ENCODE measurements at regions not wholly inside any gene's neighbourhood (a gene's known extent, or its start where the extent isn't known, plus 50 kb on each side); places are given as distances from the start of the nearest gene placed in this dataset.
"Not testable (repeated sequence)": the region's sequence is repeated elsewhere in the genome, so short reads cannot be mapped to it uniquely, and the experiment has no call there.

DNA sequence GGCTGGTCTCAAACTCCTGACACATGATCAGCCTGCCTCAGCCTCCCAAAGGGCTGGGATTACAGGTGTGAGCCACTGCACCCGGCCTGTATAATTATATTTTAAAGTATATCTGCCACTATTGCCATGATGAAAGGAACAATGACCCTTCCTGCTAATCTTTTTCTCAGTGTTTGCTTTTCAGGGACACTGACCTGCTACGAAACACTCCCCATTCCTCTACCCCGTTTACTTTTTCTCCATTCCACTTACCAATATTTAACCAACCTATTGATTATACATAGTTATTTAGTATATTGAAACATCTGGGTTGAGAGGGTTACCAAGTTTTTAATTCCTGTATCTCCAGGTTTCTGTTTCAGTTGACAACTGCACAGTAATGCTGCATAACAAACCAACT is 331.9 kb upstream of the NDST3 start:
- no peak overlapping the region for H3K4me3 ChIP-seq (ENCODE audit: low read length)
- H3K4me1 Mint-ChIP-seq, result peaks cover 10% of the 10 kb centered on the region
- H3K36me3 Mint-ChIP-seq (ENCODE audit: low read depth), result no peaks in the 10 kb centered on the region
- no peaks in the 10 kb centered on the region for H3K4me1 ChIP-seq (ENCODE audit: control insufficient read depth, insufficient read depth, low read length)
- 95% methylated on average over 3 of the region's 3 CpGs; no CpG with 5 or more reads in 1 of the 2 experiments for WGBS, 2 experiments (ENCODE audit: insufficient coverage in 1 of 2, insufficient read length in 1 of 2)
- DNase-seq, result no peak
- H3K9ac ChIP-seq (ENCODE audit: extremely low read depth, low read length, poor library complexity, severe bottlenecking), result no peak overlapping the region
- TF ChIP-seq, protein P1, sequence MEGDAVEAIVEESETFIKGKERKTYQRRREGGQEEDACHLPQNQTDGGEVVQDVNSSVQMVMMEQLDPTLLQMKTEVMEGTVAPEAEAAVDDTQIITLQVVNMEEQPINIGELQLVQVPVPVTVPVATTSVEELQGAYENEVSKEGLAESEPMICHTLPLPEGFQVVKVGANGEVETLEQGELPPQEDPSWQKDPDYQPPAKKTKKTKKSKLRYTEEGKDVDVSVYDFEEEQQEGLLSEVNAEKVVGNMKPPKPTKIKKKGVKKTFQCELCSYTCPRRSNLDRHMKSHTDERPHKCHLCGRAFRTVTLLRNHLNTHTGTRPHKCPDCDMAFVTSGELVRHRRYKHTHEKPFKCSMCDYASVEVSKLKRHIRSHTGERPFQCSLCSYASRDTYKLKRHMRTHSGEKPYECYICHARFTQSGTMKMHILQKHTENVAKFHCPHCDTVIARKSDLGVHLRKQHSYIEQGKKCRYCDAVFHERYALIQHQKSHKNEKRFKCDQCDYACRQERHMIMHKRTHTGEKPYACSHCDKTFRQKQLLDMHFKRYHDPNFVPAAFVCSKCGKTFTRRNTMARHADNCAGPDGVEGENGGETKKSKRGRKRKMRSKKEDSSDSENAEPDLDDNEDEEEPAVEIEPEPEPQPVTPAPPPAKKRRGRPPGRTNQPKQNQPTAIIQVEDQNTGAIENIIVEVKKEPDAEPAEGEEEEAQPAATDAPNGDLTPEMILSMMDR (conservative IDR thresholded peaks at IDR 0.05), result no peak
- H3K36me3 ChIP-seq (ENCODE audit: control insufficient read depth, insufficient read depth, low read length), result no peaks in the 10 kb centered on the region
- H3K27me3 Mint-ChIP-seq (ENCODE audit: insufficient read depth), result no peaks in the 10 kb centered on the region
- no peaks in the 10 kb centered on the region for H3K27me3 ChIP-seq (ENCODE audit: control insufficient read depth, insufficient read depth, low read length, poor library complexity, severe bottlenecking)
- peaks cover 2% of the 10 kb centered on the region for H3K9me3 Mint-ChIP-seq
- H3K27ac Mint-ChIP-seq, result no peak overlapping the region
- no peak overlapping the region for H3K27ac ChIP-seq (ENCODE audit: low read depth, low read length)
- H3K4me3 Mint-ChIP-seq, result no peak overlapping the region
- no peaks in the 10 kb centered on the region for H3K9me3 ChIP-seq (ENCODE audit: control insufficient read depth, low read length)

- Mint-ChIP-seq H3K27ac (no peak overlapping the region), H3K4me1 (peaks cover 7% of the 10 kb centered on the region), H3K27me3 (ENCODE audit: insufficient read depth) (no peaks in the 10 kb centered on the region), H3K36me3 (ENCODE audit: low read depth) (no peaks in the 10 kb centered on the region), H3K9me3 (peaks cover 2% of the 10 kb centered on the region), H3K4me3 (no peak overlapping the region)
- Histone ChIP-seq H3K4me3 (ENCODE audit: low read length) (no peak overlapping the region), H3K36me3 (ENCODE audit: control insufficient read depth, insufficient read depth, low read length) (no peaks in the 10 kb centered on the region), H3K9ac (ENCODE audit: extremely low read depth, low read length, poor library complexity, severe bottlenecking) (no peak overlapping the region), H3K9me3 (ENCODE audit: control insufficient read depth, low read length) (no peaks in the 10 kb centered on the region), H3K27ac (ENCODE audit: low read depth, low read length) (no peak overlapping the region), H3K4me1 (ENCODE audit: control insufficient read depth, insufficient read depth, low read length) (no peaks in the 10 kb centered on the region), H3K27me3 (ENCODE audit: control insufficient read depth, insufficient read depth, low read length, poor library complexity, severe bottlenecking) (no peaks in the 10 kb centered on the region)
- TF ChIP-seq, protein P1 (conservative IDR thresholded peaks at IDR 0.05), result no peak
- 100% methylated on average over 2 of the region's 2 CpGs; no CpG with 5 or more reads in 1 of the 2 experiments for WGBS, 2 experiments (ENCODE audit: insufficient coverage in 1 of 2, insufficient read length in 1 of 2)
- DNase-seq, result no peak
These were observed 329.6 kb upstream of the NDST3 start for GRCh38 chr4:117704721-117705120.

DNA sequence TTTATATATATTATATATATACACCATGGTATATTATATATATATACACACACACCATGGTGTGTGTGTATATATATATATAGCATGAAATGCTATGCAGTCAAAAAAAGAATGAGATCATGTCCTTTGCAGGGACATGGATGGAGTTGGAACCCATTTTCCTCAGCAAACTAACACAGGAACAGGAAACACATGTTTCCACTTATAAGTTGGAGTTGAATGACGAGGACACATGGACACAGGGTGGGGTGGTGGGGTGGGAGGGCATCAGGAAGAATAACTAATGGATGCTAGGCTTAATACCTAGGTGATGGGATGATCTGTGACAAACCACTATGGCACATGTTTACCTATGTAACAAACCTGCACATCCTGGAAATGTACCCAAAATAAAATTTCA is 293.6 kb upstream of the NDST3 start:
- no peaks in the 10 kb centered on the region for H3K9me3 ChIP-seq (ENCODE audit: control insufficient read depth, low read length)

GRCh38 chr4:117745379-117745778 is 288.9 kb upstream of the NDST3 start:
- DNase-seq; H3K9me3 Mint-ChIP-seq; H3K36me3 Mint-ChIP-seq (ENCODE audit: low read depth); H3K27me3 Mint-ChIP-seq (ENCODE audit: insufficient read depth); H3K27me3 ChIP-seq (ENCODE audit: control insufficient read depth, insufficient read depth, low read length, poor library complexity, severe bottlenecking); H3K9ac ChIP-seq (ENCODE audit: extremely low read depth, low read length, poor library complexity, severe bottlenecking); H3K36me3 ChIP-seq (ENCODE audit: control insufficient read depth, insufficient read depth, low read length); H3K4me1 ChIP-seq (ENCODE audit: control insufficient read depth, insufficient read depth, low read length); H3K4me1 Mint-ChIP-seq; H3K27ac ChIP-seq (ENCODE audit: low read depth, low read length); H3K27ac Mint-ChIP-seq; H3K4me3 ChIP-seq (ENCODE audit: low read length); H3K9me3 ChIP-seq (ENCODE audit: control insufficient read depth, low read length); H3K4me3 Mint-ChIP-seq: not testable (repeated sequence)
- WGBS, 2 experiments (ENCODE audit: insufficient coverage in 1 of 2, insufficient read length in 1 of 2), result 0% methylated on average over 1 of the region's 1 CpG; no CpG with 5 or more reads in 1 of the 2 experiments

More for the DNA sequence above, 293.6 kb upstream of the NDST3 start:
- TF ChIP-seq, protein P1 (conservative IDR thresholded peaks at IDR 0.05), result no peak
- H3K27ac ChIP-seq (ENCODE audit: low read depth, low read length), result no peak overlapping the region
- H3K27ac Mint-ChIP-seq, result no peak overlapping the region
- DNase-seq, result no peak
- no peaks in the 10 kb centered on the region for H3K4me1 Mint-ChIP-seq
- no peaks in the 10 kb centered on the region for H3K36me3 ChIP-seq (ENCODE audit: control insufficient read depth, insufficient read depth, low read length)
- H3K27me3 ChIP-seq (ENCODE audit: control insufficient read depth, insufficient read depth, low read length, poor library complexity, severe bottlenecking), result no peaks in the 10 kb centered on the region
- 100% methylated on average over 1 of the region's 1 CpG; no CpG with 5 or more reads in 1 of the 2 experiments for whole genome bisulfite sequencing, 2 experiments (ENCODE audit: insufficient coverage in 1 of 2, insufficient read length in 1 of 2)
- no peak overlapping the region for H3K4me3 ChIP-seq (ENCODE audit: low read length)
- H3K4me3 Mint-ChIP-seq, result no peak overlapping the region
- no peaks in the 10 kb centered on the region for H3K4me1 ChIP-seq (ENCODE audit: control insufficient read depth, insufficient read depth, low read length)
- H3K27me3 Mint-ChIP-seq (ENCODE audit: insufficient read depth), result no peaks in the 10 kb centered on the region
- no peak overlapping the region for H3K9ac ChIP-seq (ENCODE audit: extremely low read depth, low read length, poor library complexity, severe bottlenecking)
- H3K9me3 Mint-ChIP-seq, result no peaks in the 10 kb centered on the region
- H3K36me3 Mint-ChIP-seq (ENCODE audit: low read depth), result no peaks in the 10 kb centered on the region
